ENCODE measurements at regions not wholly inside any gene's neighbourhood (a gene's known extent, or its start where the extent isn't known, plus 50 kb on each side); places are given as distances from the start of the nearest gene placed in this dataset.

DNA sequence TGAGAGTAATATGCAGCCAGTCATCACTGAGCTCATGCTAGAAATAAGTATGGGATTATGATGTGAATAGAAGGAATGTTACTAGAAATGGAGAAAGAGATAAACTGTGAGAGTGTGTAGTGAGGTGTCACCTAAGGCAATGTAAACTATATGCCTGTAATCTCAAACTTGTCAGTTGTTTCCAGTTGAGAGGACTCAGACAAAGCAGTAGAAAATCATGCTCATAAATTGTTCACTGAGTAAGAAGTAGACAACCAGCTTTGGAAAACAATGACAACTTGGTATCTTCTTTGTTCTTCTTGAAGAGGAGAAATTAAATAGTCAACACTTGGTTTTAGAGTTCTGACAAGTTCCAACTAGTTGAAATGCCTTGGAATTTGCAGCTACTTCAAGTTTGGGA lies 148.5 kb upstream of the OR4E1 start:
- no peak for TF ChIP-seq CTCF (conservative IDR thresholded peaks at IDR 0.05)
- TF ChIP-seq EZH2 (IDR thresholded peaks at IDR 0.05; ENCODE audit: low read depth), result no peak

Data from PC-9 (cell line).